ENCODE measurements at regions not wholly inside any gene's neighbourhood (a gene's known extent, or its start where the extent isn't known, plus 50 kb on each side); places are given as distances from the start of the nearest gene placed in this dataset.

- TF ChIP-seq, protein P1, sequence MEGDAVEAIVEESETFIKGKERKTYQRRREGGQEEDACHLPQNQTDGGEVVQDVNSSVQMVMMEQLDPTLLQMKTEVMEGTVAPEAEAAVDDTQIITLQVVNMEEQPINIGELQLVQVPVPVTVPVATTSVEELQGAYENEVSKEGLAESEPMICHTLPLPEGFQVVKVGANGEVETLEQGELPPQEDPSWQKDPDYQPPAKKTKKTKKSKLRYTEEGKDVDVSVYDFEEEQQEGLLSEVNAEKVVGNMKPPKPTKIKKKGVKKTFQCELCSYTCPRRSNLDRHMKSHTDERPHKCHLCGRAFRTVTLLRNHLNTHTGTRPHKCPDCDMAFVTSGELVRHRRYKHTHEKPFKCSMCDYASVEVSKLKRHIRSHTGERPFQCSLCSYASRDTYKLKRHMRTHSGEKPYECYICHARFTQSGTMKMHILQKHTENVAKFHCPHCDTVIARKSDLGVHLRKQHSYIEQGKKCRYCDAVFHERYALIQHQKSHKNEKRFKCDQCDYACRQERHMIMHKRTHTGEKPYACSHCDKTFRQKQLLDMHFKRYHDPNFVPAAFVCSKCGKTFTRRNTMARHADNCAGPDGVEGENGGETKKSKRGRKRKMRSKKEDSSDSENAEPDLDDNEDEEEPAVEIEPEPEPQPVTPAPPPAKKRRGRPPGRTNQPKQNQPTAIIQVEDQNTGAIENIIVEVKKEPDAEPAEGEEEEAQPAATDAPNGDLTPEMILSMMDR (IDR thresholded peaks at IDR 0.05): no peak
- no peak for TF ChIP-seq POLR2A (IDR thresholded peaks at IDR 0.05)
Observed at GRCh38 chr6:167660424-167660823, 166.3 kb upstream of the AFDN start.

Measured in thyroid gland (tissue), 4 donors.